Natural killer cell (primary cell): ENCODE measurements at regions not wholly inside any gene's neighbourhood (a gene's known extent, or its start where the extent isn't known, plus 50 kb on each side); places are given as distances from the start of the nearest gene placed in this dataset.

Experiments used
- ATAC-seq, 3 donors: fragments of 150-1000 bp in 2 of 3; fragments of 200-7000 bp in 1 of 3; cut with Tn5 transposase; 1 replicate in 1 of 3; 2 replicates in 2 of 3; pipeline ENCODE4 v1.10.0; 2021; ENCODE audit warnings: mild to moderate bottlenecking in 2 of 3, moderate library complexity in 2 of 3
- DNase-seq, 2 donors: peaks; one replicate each; pipeline versions ENCODE4 v3.0.0 to v3.0.0-alpha.2; 2013 to 2021; ENCODE audit warnings: mixed read lengths in 1 of 2
- H3K27ac ChIP-seq: one replicate; pipeline ENCODE4 v1.5.1; 2013; ENCODE audit warnings: mild to moderate bottlenecking, low read length
- H3K27me3 ChIP-seq: one replicate; pipeline ENCODE4 v1.6.1; 2013; ENCODE audit warnings: low read length; ENCODE audit not compliant: control insufficient read depth, insufficient read depth
- H3K36me3 ChIP-seq: one replicate; pipeline ENCODE4 v1.6.1; 2013; ENCODE audit warnings: low read length; ENCODE audit not compliant: control insufficient read depth, insufficient read depth
- H3K4me1 ChIP-seq: one replicate; pipeline ENCODE4 v1.6.1; 2013; ENCODE audit warnings: low read length; ENCODE audit not compliant: control insufficient read depth, insufficient read depth
- H3K4me3 ChIP-seq: one replicate; pipeline ENCODE4 v1.5.1; 2013; ENCODE audit warnings: low read length
- H3K9me3 ChIP-seq: one replicate; pipeline ENCODE4 v1.6.1; 2013; ENCODE audit warnings: low read length; ENCODE audit not compliant: control insufficient read depth, insufficient read depth
- H3K27ac Mint-ChIP-seq, 2 donors: one replicate each; pipeline ENCODE4 v1.8.0; 2022; ENCODE audit warnings: mild to moderate bottlenecking in 2 of 2, mixed read lengths in 2 of 2, moderate library complexity in 1 of 2
- H3K27me3 Mint-ChIP-seq, 2 donors: one replicate each; pipeline ENCODE4 v1.8.0; 2022; ENCODE audit warnings: low read depth in 2 of 2, mixed read lengths in 2 of 2
- H3K36me3 Mint-ChIP-seq: one replicate; pipeline ENCODE4 v1.8.0; 2022; ENCODE audit warnings: mixed read lengths
- H3K4me1 Mint-ChIP-seq, 2 donors: one replicate each; pipeline ENCODE4 v1.8.0; 2022; ENCODE audit warnings: mixed read lengths in 2 of 2
- H3K4me3 Mint-ChIP-seq: one replicate; pipeline ENCODE4 v1.8.0; 2022; ENCODE audit warnings: mild to moderate bottlenecking, moderate library complexity, mixed read lengths
- H3K9me3 Mint-ChIP-seq, 2 donors: one replicate each; pipeline ENCODE4 v1.8.0; 2022; ENCODE audit warnings: mixed read lengths in 2 of 2
- WGBS: methylation state at CpG from one replicate; pipeline ENCODE4 v1.1.7; 2013; ENCODE audit warnings: missing lambda C conversion rate; ENCODE audit not compliant: insufficient coverage; 5-methylcytosine and 5-hydroxymethylcytosine counted together
- intact Hi-C: fragments of 100-400 bp; cut with micrococcal nuclease; formaldehyde crosslinking; loops from one replicate; pipeline ENCODE4 v1.14.2; 2022
- TF ChIP-seq, protein P1 (sequence below): fragments of 200-600 bp; IDR thresholded peaks from one replicate; pipeline ENCODE4 v1.8.0; 2022; ENCODE audit warnings: antibody characterized with exemption

- TF ChIP-seq, protein P1, sequence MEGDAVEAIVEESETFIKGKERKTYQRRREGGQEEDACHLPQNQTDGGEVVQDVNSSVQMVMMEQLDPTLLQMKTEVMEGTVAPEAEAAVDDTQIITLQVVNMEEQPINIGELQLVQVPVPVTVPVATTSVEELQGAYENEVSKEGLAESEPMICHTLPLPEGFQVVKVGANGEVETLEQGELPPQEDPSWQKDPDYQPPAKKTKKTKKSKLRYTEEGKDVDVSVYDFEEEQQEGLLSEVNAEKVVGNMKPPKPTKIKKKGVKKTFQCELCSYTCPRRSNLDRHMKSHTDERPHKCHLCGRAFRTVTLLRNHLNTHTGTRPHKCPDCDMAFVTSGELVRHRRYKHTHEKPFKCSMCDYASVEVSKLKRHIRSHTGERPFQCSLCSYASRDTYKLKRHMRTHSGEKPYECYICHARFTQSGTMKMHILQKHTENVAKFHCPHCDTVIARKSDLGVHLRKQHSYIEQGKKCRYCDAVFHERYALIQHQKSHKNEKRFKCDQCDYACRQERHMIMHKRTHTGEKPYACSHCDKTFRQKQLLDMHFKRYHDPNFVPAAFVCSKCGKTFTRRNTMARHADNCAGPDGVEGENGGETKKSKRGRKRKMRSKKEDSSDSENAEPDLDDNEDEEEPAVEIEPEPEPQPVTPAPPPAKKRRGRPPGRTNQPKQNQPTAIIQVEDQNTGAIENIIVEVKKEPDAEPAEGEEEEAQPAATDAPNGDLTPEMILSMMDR = no peak
- intact Hi-C loops = no loop called here
- H3K36me3 Mint-ChIP-seq = no peaks in the 10 kb centered on the region
- Histone ChIP-seq H3K36me3 (no peaks in the 10 kb centered on the region), H3K9me3 (no peaks in the 10 kb centered on the region), H3K4me3 (no peak overlapping the region), H3K4me1 (peaks cover 34% of the 10 kb centered on the region), H3K27me3 (peaks cover 2% of the 10 kb centered on the region), H3K27ac (no peak overlapping the region)
- DNase-seq (no peak), ATAC-seq (no peak)
- H3K4me1 Mint-ChIP-seq = peaks cover 11 to 53% of the 10 kb centered on the region in 2 donors
- peaks cover 8 to 17% of the 10 kb centered on the region in 2 donors for H3K27me3 Mint-ChIP-seq
- H3K4me3 Mint-ChIP-seq = no peak overlapping the region
- no peak overlapping the region for H3K27ac Mint-ChIP-seq
- WGBS = 89% methylated on average over 30 of the region's 30 CpGs
- peaks cover 0 to 2% of the 10 kb centered on the region in 2 donors for H3K9me3 Mint-ChIP-seq
These were observed 74.3 kb downstream of the RGS12 start for GRCh38 chr4:3366893-3367775.

GRCh38 chr4:3367866-3368265, 73.9 kb upstream of the HGFAC start:
- Mint-ChIP-seq H3K27me3 (peaks cover 8 to 12% of the 10 kb centered on the region in 2 donors), H3K36me3 (no peaks in the 10 kb centered on the region), H3K4me1 (peaks cover 11 to 50% of the 10 kb centered on the region in 2 donors), H3K4me3 (no peak overlapping the region), H3K9me3 (no peaks in the 10 kb centered on the region), H3K27ac (peak overlapping the region in 1 of 2 donors; percentile 57)
- Histone ChIP-seq H3K36me3 (no peaks in the 10 kb centered on the region), H3K4me1 (peaks cover 40% of the 10 kb centered on the region), H3K27ac (no peak overlapping the region), H3K4me3 (no peak overlapping the region), H3K9me3 (no peaks in the 10 kb centered on the region), H3K27me3 (peaks cover 2% of the 10 kb centered on the region)
- 90% methylated on average over 12 of the region's 12 CpGs for WGBS
- intact Hi-C loops = no loop called here
- TF ChIP-seq, protein P1 = no peak
- no peak for DNase-seq
- no peak for ATAC-seq

DNA sequence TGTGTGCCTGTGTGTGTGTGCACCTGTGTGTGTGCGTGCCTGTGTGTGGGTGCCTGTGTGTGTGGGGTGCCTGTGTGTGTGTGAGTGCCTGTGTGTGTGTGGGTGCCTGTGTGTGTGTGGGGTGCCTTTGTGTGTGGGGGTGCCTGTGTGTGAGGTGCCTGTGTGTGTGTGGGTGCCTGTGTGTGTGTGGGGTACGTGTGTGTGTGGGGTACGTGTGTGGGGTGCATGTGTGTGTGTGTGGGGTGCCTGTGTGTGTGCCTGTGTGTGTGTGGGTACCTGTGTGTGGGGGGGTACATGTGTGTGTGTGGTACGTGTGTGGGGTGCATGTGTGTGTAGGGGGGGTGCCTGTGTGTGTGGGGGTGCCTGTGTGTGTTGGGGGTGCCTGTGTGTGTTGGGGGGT, 73.4 kb upstream of the HGFAC start:
- H3K27me3 ChIP-seq = peaks cover 2% of the 10 kb centered on the region
- intact Hi-C loops = no loop called here
- H3K27me3 Mint-ChIP-seq = peaks cover 8 to 10% of the 10 kb centered on the region in 2 donors
- no peak overlapping the region for H3K4me3 ChIP-seq
- no peaks in the 10 kb centered on the region for H3K9me3 ChIP-seq
- H3K9me3 Mint-ChIP-seq = no peaks in the 10 kb centered on the region
- no peak for ATAC-seq
- peak overlapping the region in 1 of 2 donors; percentile 57 for H3K27ac Mint-ChIP-seq
- H3K4me1 Mint-ChIP-seq = peaks cover 11 to 47% of the 10 kb centered on the region in 2 donors
- WGBS = 87% methylated on average over 4 of the region's 4 CpGs
- no peaks in the 10 kb centered on the region for H3K36me3 ChIP-seq
- no peak overlapping the region for H3K27ac ChIP-seq
- peaks cover 45% of the 10 kb centered on the region for H3K4me1 ChIP-seq
- H3K36me3 Mint-ChIP-seq = no peaks in the 10 kb centered on the region
- TF ChIP-seq, protein P1 = no peak
- no peak overlapping the region for H3K4me3 Mint-ChIP-seq
- no peak for DNase-seq
